Mesenteric fat pad (tissue), 1 donor: ENCODE measurements at regions not wholly inside any gene's neighbourhood (a gene's known extent, or its start where the extent isn't known, plus 50 kb on each side); places are given as distances from the start of the nearest gene placed in this dataset.
"Not testable (repeated sequence)": the region's sequence is repeated elsewhere in the genome, so short reads cannot be mapped to it uniquely, and the experiment has no call there.

Experiments used
- DNase-seq: peaks from one replicate; pipeline ENCODE4 v3.0.0-alpha.2; 2020; ENCODE audit warnings: low spot score
- donor health status: DM: yes; HTN: yes; CAD: no.

GRCh38 chr12:69179786-69180185 lies 59.6 kb upstream of the CPSF6 start:
- no peak for DNase-seq

- not testable (repeated sequence) for DNase-seq
These were observed 51.8 kb upstream of the CPSF6 start for GRCh38 chr12:69187572-69187971.

- no peak for DNase-seq
These were observed 49.9 kb upstream of the CPSF6 start for GRCh38 chr12:69189378-69189978.
